Omental fat pad (tissue), 3 donors: ENCODE measurements at regions not wholly inside any gene's neighbourhood (a gene's known extent, or its start where the extent isn't known, plus 50 kb on each side); places are given as distances from the start of the nearest gene placed in this dataset.

ENCODE experiments used
- ATAC-seq: fragments of 150-250 bp; one replicate; pipeline ENCODE4 v1.9.1; 2016; ENCODE audit warnings: mild to moderate bottlenecking, moderate library complexity; ENCODE audit not compliant: low FRiP score
- DNase-seq: peaks from one replicate; pipeline ENCODE4 v3.0.0-alpha.2; 2019; ENCODE audit warnings: low spot score
- CTCF ChIP-seq, 3 donors: fragments of 450-650 bp; IDR thresholded peaks; one replicate each; pipeline ENCODE4 v1.5.1; 2016 to 2017; ENCODE audit warnings: antibody characterized with exemption in 3 of 3, mild to moderate bottlenecking in 3 of 3, moderate library complexity in 2 of 3

- DNase-seq = no peak
- ATAC-seq = no peak
- no peak for TF ChIP-seq CTCF (IDR thresholded peaks at IDR 0.05)
These were observed 625.1 kb upstream of the NUDT12 start for GRCh38 chr5:104187656-104188055.

GRCh38 chr5:104186510-104186909 lies 623.9 kb upstream of the NUDT12 start:
- no peak for ATAC-seq
- no peak for TF ChIP-seq CTCF (IDR thresholded peaks at IDR 0.05)
- DNase-seq = no peak

- no peak for TF ChIP-seq CTCF (IDR thresholded peaks at IDR 0.05)
- DNase-seq (no peak), ATAC-seq (no peak)
These were observed 623.5 kb upstream of the NUDT12 start for GRCh38 chr5:104186100-104186499.

- no peak for TF ChIP-seq CTCF (IDR thresholded peaks at IDR 0.05)
- no peak for DNase-seq
- ATAC-seq = no peak
These were observed 621.7 kb upstream of the NUDT12 start for GRCh38 chr5:104184264-104184663.

GRCh38 chr5:104178829-104179456 lies 616.4 kb upstream of the NUDT12 start:
- no peak for DNase-seq
- ATAC-seq = no peak
- TF ChIP-seq CTCF (IDR thresholded peaks at IDR 0.05) = no peak

GRCh38 chr5:104178066-104178465 lies 615.5 kb upstream of the NUDT12 start:
- ATAC-seq (no peak), DNase-seq (no peak)
- no peak for TF ChIP-seq CTCF (IDR thresholded peaks at IDR 0.05)

- ATAC-seq = no peak
- DNase-seq = no peak
- TF ChIP-seq CTCF (IDR thresholded peaks at IDR 0.05) = no peak
These were observed 615.1 kb upstream of the NUDT12 start for GRCh38 chr5:104177651-104178050.
